Gastroesophageal sphincter (tissue), 4 donors: ENCODE measurements at regions not wholly inside any gene's neighbourhood (a gene's known extent, or its start where the extent isn't known, plus 50 kb on each side); places are given as distances from the start of the nearest gene placed in this dataset.
A peak's percentile ranks its signal among the peaks of the same experiment; 100 is the strongest.

Experiments used
- ATAC-seq: fragments of 150-250 bp; one replicate; pipeline ENCODE4 v1.9.1; 2016; ENCODE audit warnings: mild to moderate bottlenecking, moderate library complexity
- H3K27ac ChIP-seq, 4 donors: fragments of 200-600 bp; sonication (generic) in 3 of 4; 1 replicate in 3 of 4; 2 replicates in 1 of 4; pipeline ENCODE4 v1.5.1; 2016 to 2019
- H3K27me3 ChIP-seq: fragments of 200-600 bp; sonication (generic); one replicate; pipeline ENCODE4 v1.5.1; 2019
- H3K36me3 ChIP-seq, 2 donors: fragments of 200-600 bp; sonication (generic); one replicate each; pipeline ENCODE4 v1.5.1; 2019; ENCODE audit warnings: control low read depth in 1 of 2
- H3K4me1 ChIP-seq, 3 donors: fragments of 200-600 bp; sonication (generic); 1 replicate in 2 of 3; 2 replicates in 1 of 3; pipeline ENCODE4 v1.5.1; 2016 to 2019; ENCODE audit warnings: control low read depth in 2 of 3
- H3K4me3 ChIP-seq, 2 donors: fragments of 200-600 bp; sonication (generic); one replicate each; pipeline ENCODE4 v1.5.1; 2019; ENCODE audit warnings: mild to moderate bottlenecking in 1 of 2, moderate library complexity in 1 of 2
- H3K9me3 ChIP-seq, 3 donors: fragments of 200-600 bp; sonication (generic); one replicate each; pipeline ENCODE4 v1.5.1; 2017 to 2019; ENCODE audit warnings: control low read depth in 2 of 3
- CTCF ChIP-seq, 4 experiments: fragments of 200-600 bp in 2 of 4; fragments of 450-650 bp in 2 of 4; sonication (generic) in 1 of 4; IDR thresholded peaks; one replicate each; pipeline ENCODE4 v1.5.1; 2017 to 2019; ENCODE audit warnings: antibody characterized with exemption in 4 of 4, mild to moderate bottlenecking in 2 of 4, moderate library complexity in 2 of 4
- EP300 ChIP-seq: sonication (generic); formaldehyde crosslinking; IDR thresholded peaks from one replicate; pipeline ENCODE4 v1.6.1; 2017; ENCODE audit warnings: antibody characterized with exemption, mild to moderate bottlenecking
- POLR2A ChIP-seq, 2 donors: fragments of 450-650 bp; IDR thresholded peaks; one replicate each; pipeline ENCODE4 v1.6.1; 2017; ENCODE audit warnings: antibody characterized with exemption in 2 of 2, mild to moderate bottlenecking in 2 of 2, moderate library complexity in 1 of 2
- POLR2AphosphoS5 ChIP-seq: sonication (generic); formaldehyde crosslinking; IDR thresholded peaks from one replicate; pipeline ENCODE4 v1.6.1; 2017; ENCODE audit warnings: antibody characterized with exemption
- WGBS, 2 donors: methylation state at CpG; one replicate each; pipeline ENCODE4 v1.1.5; 2018; ENCODE audit warnings: low coverage in 1 of 2; 5-methylcytosine and 5-hydroxymethylcytosine counted together

GRCh38 chr12:127883013-127883412, 384.0 kb upstream of the TMEM132C start:
- H3K27me3 ChIP-seq, result no peaks in the 10 kb centered on the region
- WGBS, 2 donors, result 71 to 80% methylated on average over 1 of the region's 1 CpG
- no peaks in the 10 kb centered on the region for H3K4me1 ChIP-seq
- H3K27ac ChIP-seq, result no peak overlapping the region
- no peak for TF ChIP-seq CTCF (IDR thresholded peaks at IDR 0.05)
- no peak for TF ChIP-seq POLR2A (IDR thresholded peaks at IDR 0.05)
- TF ChIP-seq EP300, result no peak
- TF ChIP-seq POLR2AphosphoS5, result no peak
- H3K4me3 ChIP-seq, result no peak overlapping the region
- no peaks in the 10 kb centered on the region for H3K9me3 ChIP-seq
- no peak for ATAC-seq
- no peaks in the 10 kb centered on the region for H3K36me3 ChIP-seq

- Histone ChIP-seq H3K27me3 (no peaks in the 10 kb centered on the region), H3K4me1 (peaks cover 0 to 6% (median 0%) of the 10 kb centered on the region in 3 donors), H3K9me3 (no peaks in the 10 kb centered on the region), H3K36me3 (no peaks in the 10 kb centered on the region), H3K4me3 (no peak overlapping the region), H3K27ac (no peak overlapping the region)
- no peak for ATAC-seq
- TF ChIP-seq POLR2A (IDR thresholded peaks at IDR 0.05), result no peak
- WGBS, 2 donors, result 42 to 64% methylated on average over 5 of the region's 5 CpGs
These were observed 380.8 kb upstream of the TMEM132C start for GRCh38 chr12:127885954-127886750.

- Histone ChIP-seq H3K36me3 (no peaks in the 10 kb centered on the region), H3K27ac (no peak overlapping the region), H3K4me3 (no peak overlapping the region), H3K4me1 (peaks cover 0 to 6% (median 0%) of the 10 kb centered on the region in 3 donors), H3K27me3 (no peaks in the 10 kb centered on the region), H3K9me3 (no peaks in the 10 kb centered on the region)
- no peak for ATAC-seq
- TF ChIP-seq EP300 (no peak), POLR2AphosphoS5 (no peak), POLR2A (IDR thresholded peaks at IDR 0.05) (no peak), CTCF (IDR thresholded peaks at IDR 0.05) (no peak)
- WGBS, 2 donors, result 67 to 88% methylated on average over 1 of the region's 1 CpG
These were observed 380.1 kb upstream of the TMEM132C start for GRCh38 chr12:127886827-127887226.

- 51% methylated on average over 4 of the region's 4 CpGs; no CpG with 5 or more reads in 1 of the 2 donors for WGBS, 2 donors
These were observed 377.8 kb upstream of the TMEM132C start for GRCh38 chr12:127888943-127889719.

More at GRCh38 chr12:127888943-127889719, 377.8 kb upstream of the TMEM132C start:
- Histone ChIP-seq H3K27me3 (no peaks in the 10 kb centered on the region), H3K4me1 (peaks cover 0 to 6% (median 0%) of the 10 kb centered on the region in 3 donors), H3K9me3 (no peaks in the 10 kb centered on the region), H3K36me3 (no peaks in the 10 kb centered on the region), H3K4me3 (no peak overlapping the region), H3K27ac (peak overlapping the region in 1 of 4 donors; percentile 46)
- peak; percentile 72 for ATAC-seq
- TF ChIP-seq POLR2AphosphoS5 (no peak), CTCF (IDR thresholded peaks at IDR 0.05) (no peak), POLR2A (IDR thresholded peaks at IDR 0.05) (no peak), EP300 (no peak)
